ENCODE measurements at regions not wholly inside any gene's neighbourhood (a gene's known extent, or its start where the extent isn't known, plus 50 kb on each side); places are given as distances from the start of the nearest gene placed in this dataset.

- TF ChIP-seq CTCF (IDR thresholded peaks at IDR 0.05; ENCODE audit: insufficient read depth, low read length, poor library complexity, severe bottlenecking): no peak
- Histone ChIP-seq H3K4me3 (ENCODE audit: low read depth, low read length) (no peak overlapping the region), H3K36me3 (ENCODE audit: control insufficient read depth, insufficient read depth, low read length) (no peaks in the 10 kb centered on the region), H3K27me3 (ENCODE audit: control insufficient read depth, insufficient read depth, low read length) (no peaks in the 10 kb centered on the region)
- no peak for DNase-seq (ENCODE audit: low read depth)
Observed at GRCh38 chr20:48066851-48067250, 281.6 kb upstream of the SULF2 start.

GRCh38 chr20:48066246-48066645 lies 281.0 kb upstream of the SULF2 start:
- no peak for TF ChIP-seq CTCF (IDR thresholded peaks at IDR 0.05; ENCODE audit: insufficient read depth, low read length, poor library complexity, severe bottlenecking)
- Histone ChIP-seq H3K27me3 (ENCODE audit: control insufficient read depth, insufficient read depth, low read length) (no peaks in the 10 kb centered on the region), H3K36me3 (ENCODE audit: control insufficient read depth, insufficient read depth, low read length) (no peaks in the 10 kb centered on the region), H3K4me3 (ENCODE audit: low read depth, low read length) (no peak overlapping the region)
- DNase-seq (ENCODE audit: low read depth): no peak

- Histone ChIP-seq H3K36me3 (ENCODE audit: control insufficient read depth, insufficient read depth, low read length) (no peaks in the 10 kb centered on the region), H3K4me3 (ENCODE audit: low read depth, low read length) (no peak overlapping the region)
Observed at GRCh38 chr20:48065833-48066232, 280.6 kb upstream of the SULF2 start.

GRCh38 chr20:48064929-48065328 lies 279.6 kb upstream of the SULF2 start:
- DNase-seq (ENCODE audit: low read depth): peak; percentile 69
- TF ChIP-seq CTCF (IDR thresholded peaks at IDR 0.05; ENCODE audit: insufficient read depth, low read length, poor library complexity, severe bottlenecking): no peak
- H3K36me3 ChIP-seq (ENCODE audit: control insufficient read depth, insufficient read depth, low read length): no peaks in the 10 kb centered on the region
- no peak overlapping the region for H3K4me3 ChIP-seq (ENCODE audit: low read depth, low read length)
- no peaks in the 10 kb centered on the region for H3K27me3 ChIP-seq (ENCODE audit: control insufficient read depth, insufficient read depth, low read length)

More at GRCh38 chr20:48065833-48066232, 280.6 kb upstream of the SULF2 start:
- no peaks in the 10 kb centered on the region for H3K27me3 ChIP-seq (ENCODE audit: control insufficient read depth, insufficient read depth, low read length)
- no peak for DNase-seq (ENCODE audit: low read depth)
- no peak for TF ChIP-seq CTCF (IDR thresholded peaks at IDR 0.05; ENCODE audit: insufficient read depth, low read length, poor library complexity, severe bottlenecking)

GRCh38 chr20:48060841-48061720 lies 275.8 kb upstream of the SULF2 start:
- no peak for DNase-seq (ENCODE audit: low read depth)
- no peak overlapping the region for H3K4me3 ChIP-seq (ENCODE audit: low read depth, low read length)

More at GRCh38 chr20:48060841-48061720, 275.8 kb upstream of the SULF2 start:
- no peak for TF ChIP-seq CTCF (IDR thresholded peaks at IDR 0.05; ENCODE audit: insufficient read depth, low read length, poor library complexity, severe bottlenecking)
- Histone ChIP-seq H3K27me3 (ENCODE audit: control insufficient read depth, insufficient read depth, low read length) (no peaks in the 10 kb centered on the region), H3K36me3 (ENCODE audit: control insufficient read depth, insufficient read depth, low read length) (no peaks in the 10 kb centered on the region)
